ENCODE measurements at regions not wholly inside any gene's neighbourhood (a gene's known extent, or its start where the extent isn't known, plus 50 kb on each side); places are given as distances from the start of the nearest gene placed in this dataset.

DNA sequence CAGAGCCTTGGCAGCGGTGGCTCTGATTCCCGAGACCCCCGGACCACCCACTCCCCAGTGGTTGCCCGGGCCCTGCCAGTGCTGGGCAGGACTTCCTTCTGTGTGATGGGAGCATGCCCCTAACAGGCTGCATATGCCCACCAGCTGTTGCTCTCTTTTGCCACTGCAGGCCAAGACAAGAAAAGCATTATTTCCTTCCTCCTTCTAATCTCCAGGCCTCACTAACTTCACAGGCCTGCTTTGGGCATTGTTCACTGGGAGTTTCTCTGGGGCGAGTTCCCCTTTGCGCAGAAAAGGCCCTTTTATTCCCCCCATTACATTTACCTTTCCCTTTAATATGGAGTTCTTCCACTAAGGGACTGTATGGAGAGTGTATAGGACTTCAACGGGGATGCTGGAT, 249.1 kb upstream of the SIX2 start:
- FAIRE-seq (no peak), DNase-seq (ENCODE audit: extremely low spot score, insufficient read length, low read depth) (no peak)

DNA sequence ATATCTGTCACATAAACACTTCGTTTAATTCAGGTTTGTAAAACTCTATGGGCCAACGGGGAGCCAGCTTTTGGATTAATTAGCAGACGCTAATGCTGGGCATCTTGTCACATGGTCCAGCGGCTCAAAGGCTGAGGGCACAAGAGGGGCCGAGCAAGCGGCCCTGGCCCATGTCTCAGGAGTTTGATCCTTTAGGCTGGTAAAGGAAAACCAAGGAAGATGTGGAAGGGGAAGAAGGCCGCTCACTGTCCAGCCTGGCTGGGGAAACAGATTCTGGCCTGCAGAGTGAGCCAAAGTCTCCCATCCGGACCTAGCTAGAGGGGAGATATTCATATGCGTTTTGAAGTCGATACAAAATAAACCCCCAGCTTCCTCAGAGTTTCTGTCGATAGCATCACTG, 248.6 kb upstream of the SIX2 start:
- DNase-seq (ENCODE audit: extremely low spot score, insufficient read length, low read depth) (no peak), FAIRE-seq (no peak)

DNA sequence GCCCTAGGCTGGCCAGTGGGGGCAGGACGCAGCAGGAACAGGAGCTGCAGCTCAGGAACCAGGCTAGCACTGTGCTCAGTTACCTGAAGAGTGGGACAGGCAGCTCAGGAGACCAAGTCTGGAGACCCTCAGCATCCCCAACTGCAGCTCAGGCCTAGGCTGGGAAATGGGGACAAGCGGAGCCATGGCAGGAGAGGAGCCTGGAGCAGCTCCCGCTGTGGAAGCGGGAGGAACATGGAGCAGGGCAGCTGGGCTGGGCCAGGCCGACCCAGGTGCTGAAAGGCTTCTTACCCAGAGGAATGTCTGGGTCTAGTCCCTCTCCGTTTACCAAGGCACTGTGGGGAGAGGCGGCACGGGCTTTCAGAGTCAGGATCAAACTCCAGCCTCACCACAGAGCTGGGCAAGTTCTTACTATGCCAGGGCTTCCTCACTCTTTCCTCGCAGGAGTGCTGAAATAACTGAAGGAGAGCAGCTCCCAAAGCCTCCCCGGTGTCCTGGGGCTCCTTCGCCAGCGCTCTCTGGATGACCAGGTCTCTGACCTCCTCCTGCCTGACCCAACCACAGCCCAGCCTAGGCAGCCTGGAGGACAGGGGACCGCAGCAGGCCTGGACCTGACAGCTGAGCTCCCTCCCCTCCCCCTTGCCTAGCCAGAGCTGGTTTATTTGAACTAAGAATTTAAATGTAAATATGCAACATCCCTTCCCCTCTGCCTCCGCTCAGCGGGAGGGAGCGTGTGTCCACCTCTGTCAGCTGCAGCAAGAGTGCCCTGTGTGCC, 247.8 kb upstream of the SIX2 start:
- FAIRE-seq, result no peak
- DNase-seq (ENCODE audit: extremely low spot score, insufficient read length, low read depth), result no peak

DNA sequence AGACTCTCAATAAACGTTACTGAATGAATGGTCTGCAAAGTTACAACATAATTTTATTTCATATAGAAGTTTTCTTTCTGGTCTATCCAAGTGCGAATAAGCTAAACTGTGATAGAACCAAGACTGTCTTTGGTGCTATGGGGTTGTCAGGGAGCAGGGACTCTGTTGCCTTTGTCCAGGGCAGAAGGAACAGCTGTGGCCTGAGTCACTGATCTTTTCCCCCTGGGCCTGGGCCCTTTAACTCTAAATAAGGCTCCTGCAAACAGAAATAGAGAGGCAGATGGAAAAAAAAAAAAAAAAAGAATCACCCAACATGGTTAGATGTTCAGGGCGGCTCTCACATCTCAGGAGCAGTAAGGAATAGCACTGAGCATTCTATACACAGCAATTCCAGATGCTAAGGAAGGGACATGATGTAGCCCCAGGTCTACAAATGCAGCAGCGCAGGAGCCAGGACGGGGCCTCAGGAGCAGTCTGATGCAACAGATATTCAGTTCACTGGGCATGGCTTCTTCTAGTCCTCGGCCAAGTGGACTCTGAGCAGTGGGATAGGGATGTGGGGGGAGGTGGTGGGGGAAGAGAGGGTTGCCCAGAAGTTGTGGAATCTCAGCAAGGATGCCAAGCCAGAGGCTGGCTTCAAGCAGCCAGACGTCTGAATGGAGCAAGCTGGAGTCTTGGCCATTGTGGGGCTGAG, 247.1 kb upstream of the SIX2 start:
- no peak for DNase-seq (ENCODE audit: extremely low spot score, insufficient read length, low read depth)
- FAIRE-seq, result no peak

DNA sequence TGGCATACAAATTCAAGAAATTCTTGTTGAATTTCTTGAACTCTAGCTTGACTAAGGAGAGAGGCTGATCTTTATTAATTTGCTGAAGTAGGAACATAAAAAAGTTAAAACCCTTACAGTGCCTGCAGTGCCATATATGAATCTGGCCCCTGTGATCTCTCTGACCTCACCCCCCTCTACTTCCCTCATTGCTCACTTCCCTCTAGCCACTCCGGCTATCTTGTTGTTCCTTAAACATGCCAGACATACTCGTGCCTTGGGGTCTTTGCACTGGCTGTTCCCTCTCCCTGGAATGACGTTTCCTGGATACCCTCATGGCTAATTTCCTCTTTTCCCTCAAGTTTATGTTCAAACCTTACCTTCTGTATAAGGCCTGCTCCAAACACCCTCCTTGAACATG, 246.3 kb upstream of the SIX2 start:
- no peak for FAIRE-seq
- no peak for DNase-seq (ENCODE audit: extremely low spot score, insufficient read length, low read depth)

DNA sequence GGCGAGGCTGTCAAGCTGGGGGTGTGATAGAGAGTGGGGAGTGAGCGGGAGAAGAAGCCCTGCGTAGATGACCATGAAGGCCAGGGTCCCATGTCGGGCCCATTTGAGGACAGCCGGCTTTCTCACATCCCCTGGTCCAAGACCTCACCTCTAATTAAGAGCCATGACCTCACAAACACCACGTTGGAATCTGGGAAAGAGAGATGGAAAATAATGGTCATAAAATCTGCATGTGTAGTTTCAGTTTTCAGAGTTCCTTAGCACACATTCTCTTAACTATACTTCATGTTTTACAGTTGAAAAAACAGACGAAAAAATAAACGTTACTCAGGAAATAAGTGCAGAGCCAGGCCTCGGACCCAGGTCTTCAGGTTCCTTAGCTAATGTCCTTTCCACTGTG, 244.8 kb upstream of the SIX2 start:
- DNase-seq (ENCODE audit: extremely low spot score, insufficient read length, low read depth), result no peak
- FAIRE-seq, result no peak

DNA sequence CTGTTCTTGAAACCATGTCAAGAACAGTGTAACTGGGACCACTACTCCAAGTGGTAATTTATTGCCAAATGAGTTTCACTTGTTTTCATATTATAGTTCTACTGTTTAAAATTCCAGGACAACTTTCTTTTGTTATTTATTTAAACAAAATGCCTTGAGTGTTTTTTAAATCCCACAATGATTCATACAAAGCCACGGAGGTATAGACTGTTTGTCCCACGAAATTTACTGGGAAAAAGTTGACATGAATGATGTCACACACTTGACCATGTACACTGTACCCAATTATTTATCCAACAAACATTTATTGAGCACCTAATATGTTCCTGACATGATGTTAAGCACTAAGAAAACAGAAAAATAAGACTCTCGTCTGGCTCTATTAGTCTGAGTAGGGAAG, 243.9 kb upstream of the SIX2 start:
- DNase-seq (ENCODE audit: extremely low spot score, insufficient read length, low read depth) (no peak), FAIRE-seq (no peak)

DNA sequence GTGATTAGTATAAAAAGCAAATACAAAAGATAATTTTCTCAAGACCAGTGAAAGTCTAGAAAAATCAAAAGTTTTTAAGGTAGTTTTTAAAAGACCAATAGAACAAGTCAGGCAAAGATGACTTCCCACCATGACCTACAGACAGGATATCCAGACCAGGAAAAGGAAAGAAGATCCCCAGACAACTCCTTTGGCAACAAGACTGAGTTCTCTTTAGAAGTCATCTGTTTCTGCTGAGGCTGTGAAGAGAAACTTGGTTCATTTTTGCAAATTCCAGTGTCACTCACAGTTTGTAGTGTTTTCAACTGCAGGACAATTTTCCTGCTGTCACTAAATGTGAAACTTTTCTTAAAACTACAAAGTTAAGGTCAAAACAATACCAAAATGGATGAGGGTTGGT, 240.9 kb upstream of the SIX2 start:
- no peak for DNase-seq (ENCODE audit: extremely low spot score, insufficient read length, low read depth)

DNA sequence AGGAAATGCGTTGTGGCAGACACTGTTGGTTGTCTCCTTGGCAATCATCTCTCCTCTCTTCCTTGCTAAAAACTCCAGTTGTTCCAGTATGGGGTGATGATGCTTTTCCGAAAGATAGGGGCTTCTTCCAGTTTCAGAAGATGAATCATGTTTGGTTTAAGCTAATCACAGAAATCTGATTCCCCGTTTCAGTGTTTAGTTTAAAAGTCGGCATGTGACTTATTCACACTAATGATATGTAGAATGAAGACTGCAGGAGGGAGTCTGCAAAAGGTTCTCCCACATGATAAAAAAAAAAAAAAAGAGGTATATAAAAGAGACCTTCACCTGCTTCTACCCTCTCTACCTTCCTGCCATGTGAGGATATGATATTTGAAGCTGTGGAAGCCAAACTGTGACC, 239.0 kb upstream of the SIX2 start:
- FAIRE-seq (no peak), DNase-seq (ENCODE audit: extremely low spot score, insufficient read length, low read depth) (no peak)

More for the DNA sequence above, 240.9 kb upstream of the SIX2 start:
- FAIRE-seq, result no peak

DNA sequence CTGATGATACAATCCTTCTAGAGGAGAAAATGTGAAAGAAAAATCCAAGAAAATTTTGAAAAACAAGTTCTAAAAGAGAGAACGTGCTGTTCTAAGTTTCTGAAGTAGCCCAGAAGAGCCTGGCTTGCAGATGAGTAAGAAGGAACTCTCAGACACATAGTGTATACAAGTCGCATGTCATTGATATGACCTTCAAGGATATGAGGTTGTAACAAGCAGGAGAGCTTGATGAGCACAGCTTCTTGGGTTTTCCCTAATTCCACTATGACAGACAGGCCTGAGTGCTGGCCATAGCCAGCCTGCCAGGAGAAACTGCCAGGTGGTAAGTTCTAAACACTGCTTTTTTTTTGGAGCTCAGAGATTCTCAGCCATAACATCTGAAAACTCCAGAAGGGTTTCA, 235.7 kb upstream of the SIX2 start:
- no peak for FAIRE-seq
- DNase-seq (ENCODE audit: extremely low spot score, insufficient read length, low read depth), result no peak

DNA sequence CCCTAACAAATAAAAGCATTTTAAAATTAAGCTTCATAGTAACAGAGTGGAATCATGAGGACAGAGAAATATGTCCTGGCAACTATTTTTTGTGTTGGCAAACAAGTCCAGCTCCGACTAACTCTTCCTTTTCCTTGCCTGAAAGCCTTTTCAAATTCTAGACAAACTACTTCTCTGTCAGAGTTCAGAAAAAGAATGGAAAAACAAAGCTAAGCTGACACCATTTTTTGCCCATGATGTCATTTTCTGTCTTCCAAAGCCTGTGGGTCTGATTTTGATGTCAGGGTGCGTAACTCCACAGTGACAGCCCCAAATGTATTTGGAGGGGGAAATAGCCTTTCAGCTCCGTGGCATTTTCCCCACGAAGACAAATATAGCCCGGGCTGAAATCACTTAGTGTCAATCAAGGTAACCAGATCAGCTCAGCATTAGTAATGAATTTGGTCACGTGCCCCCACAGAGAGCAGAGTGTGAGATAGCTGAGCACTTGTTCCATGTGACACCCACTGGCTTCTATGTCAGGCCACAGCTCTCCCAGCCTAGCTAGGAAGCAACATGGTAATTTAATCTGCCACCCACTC, 233.0 kb upstream of the SIX2 start:
- DNase-seq (ENCODE audit: extremely low spot score, insufficient read length, low read depth) (no peak), FAIRE-seq (no peak)

DNA sequence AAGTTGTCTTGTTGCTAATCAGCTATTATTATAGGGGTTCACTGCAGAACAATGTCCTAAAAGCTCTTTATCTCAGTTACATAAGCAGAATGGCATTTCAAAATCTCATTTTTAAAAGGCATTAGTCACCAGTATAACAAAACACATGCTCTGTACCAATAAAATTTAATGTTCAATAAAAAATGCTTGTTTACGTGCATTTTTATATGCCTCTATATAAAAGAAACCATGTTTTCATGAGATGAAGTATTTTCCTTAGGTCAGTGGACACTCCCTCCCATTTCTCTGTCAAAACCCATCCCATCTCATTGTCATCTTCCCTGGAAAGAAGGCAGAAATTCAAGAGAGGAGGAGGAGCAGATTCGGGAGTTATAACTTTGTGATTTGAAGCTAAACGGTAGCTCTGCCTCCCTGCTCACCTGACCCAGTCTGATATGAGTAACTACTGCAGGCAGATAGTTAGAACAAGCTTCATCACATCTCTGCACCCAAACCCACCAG, 231.9 kb upstream of the SIX2 start:
- no peak for FAIRE-seq
- DNase-seq (ENCODE audit: extremely low spot score, insufficient read length, low read depth), result no peak

DNA sequence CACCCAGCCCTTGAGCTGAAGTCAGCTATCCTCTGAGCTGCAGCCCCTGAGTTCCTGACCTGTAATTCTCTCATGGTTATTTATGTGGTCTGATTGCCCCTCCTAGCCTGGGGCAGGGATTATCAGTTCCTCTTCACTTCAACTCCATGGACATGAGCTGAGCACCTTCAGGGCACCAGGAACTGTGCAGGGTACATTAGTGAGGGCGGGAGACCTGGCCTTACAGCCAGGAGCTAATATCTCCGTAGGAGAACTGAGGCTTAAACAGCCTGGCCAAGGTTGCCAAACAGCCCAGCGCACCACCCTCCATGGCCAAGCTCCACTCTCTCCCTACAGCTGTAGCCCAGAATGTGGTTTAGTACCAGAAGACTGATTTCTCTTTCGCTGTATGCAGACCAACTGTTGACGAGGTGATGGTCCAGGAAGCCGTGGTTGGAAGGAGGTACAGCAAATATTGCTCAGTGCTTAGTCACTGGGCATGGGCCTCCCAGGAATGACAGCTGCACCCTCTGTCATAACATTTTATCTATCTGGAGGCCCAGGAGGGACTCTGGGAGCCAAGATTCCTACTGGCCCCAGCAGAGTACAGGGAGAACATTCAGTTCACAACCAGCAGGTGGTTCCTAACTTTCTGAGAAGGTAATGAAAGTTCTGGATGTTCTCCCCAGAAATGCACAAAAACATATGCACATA, 228.7 kb upstream of the SIX2 start:
- DNase-seq (ENCODE audit: extremely low spot score, insufficient read length, low read depth) (no peak), FAIRE-seq (no peak)

DNA sequence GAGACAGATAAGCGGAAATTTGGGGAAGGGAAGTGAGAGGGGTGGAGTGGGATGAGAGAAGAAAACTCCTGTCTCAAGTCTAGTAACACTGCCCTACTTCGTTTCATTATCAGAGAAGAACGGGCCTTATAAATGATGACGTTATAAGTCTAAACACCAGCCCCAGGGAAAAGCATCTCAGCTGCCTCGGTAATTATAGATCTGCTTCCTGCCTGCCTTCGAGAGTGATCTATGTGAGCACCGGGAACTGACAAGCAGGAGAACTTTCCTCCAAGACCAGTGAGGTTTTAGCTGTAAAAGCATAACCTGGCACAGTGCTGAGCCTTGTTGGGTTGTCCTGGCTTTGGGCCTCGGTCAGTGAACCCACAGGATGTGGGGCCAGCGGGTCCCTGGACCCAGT, 227.9 kb upstream of the SIX2 start:
- DNase-seq (ENCODE audit: extremely low spot score, insufficient read length, low read depth) (no peak), FAIRE-seq (no peak)

DNA sequence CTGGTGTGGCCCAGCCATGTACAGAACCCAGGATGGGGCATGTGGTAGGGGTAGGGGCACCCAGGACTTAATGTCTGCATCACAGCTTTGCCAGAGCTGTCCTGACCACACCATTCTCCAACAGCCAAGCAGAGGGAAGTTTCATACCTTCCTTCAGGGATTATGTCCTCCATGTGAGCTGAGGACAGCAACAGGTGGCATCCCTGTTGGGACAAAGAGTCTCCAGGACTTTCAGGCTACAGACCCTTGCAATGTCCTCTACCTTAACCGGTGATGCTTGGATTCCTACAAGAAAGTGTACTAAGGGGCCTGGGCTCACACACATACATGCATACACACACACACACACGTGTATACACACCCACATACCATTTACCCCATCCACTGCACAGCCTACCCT, 227.0 kb upstream of the SIX2 start:
- DNase-seq (ENCODE audit: extremely low spot score, insufficient read length, low read depth) (no peak), FAIRE-seq (no peak)

DNA sequence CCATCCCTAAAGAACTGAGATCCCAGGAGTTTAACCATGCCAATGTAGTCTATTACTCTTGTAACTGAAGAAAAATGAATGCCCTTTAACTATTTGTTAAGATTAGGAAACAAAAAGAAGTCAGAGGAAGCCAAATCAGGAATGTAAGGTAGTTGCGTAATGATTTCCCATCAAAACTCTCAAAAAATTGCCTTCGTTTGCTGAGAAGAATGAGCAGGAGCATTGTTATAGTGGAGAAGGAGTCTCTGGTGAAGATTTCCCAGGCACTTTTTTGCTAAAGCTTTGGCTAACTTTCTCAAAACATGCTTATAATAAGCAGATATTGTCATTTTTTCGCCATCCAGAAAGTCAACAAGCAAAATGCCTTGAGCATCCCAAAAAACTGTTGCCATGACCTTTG, 224.0 kb upstream of the SIX2 start:
- no peak for DNase-seq (ENCODE audit: extremely low spot score, insufficient read length, low read depth)

DNA sequence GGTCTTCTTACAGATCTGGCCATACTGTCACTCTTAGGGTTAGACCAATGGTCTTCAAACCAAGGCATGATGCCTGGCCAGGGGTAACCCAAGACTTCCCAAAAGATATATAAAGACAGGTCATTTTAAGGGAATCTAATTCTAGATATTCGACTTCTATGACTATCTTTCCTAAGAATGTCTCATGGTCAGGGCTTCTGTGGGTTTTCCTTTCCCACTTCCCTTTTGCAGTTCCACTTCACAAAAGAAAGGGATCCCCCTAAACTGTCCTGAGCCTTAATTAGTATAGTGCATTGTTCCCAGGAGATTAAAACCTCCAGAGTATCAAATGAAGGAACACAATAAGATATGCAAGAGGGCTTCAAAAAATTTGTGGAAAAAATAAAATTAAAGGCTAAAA, 223.6 kb upstream of the SIX2 start:
- no peak for DNase-seq (ENCODE audit: extremely low spot score, insufficient read length, low read depth)

More for the DNA sequence above, 224.0 kb upstream of the SIX2 start:
- no peak for FAIRE-seq

DNA sequence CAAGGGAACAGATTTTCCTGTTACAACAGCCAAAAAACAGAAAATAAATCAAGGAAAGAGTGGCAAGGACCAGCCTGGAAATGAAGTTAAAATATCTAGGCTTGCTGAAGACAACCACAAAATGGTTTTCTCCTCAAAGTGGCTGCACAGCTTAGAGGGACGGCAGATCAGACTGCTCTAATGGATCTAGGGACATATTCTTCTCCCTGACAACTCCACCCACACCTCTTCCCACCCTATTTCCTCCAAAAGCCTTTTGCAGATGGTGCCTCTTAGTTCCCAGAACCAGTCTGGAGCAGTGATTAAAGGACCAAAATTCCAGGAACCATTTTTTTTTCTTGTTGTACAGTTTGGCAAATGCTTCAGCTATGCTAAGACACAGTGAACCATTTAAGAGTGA, 220.2 kb upstream of the SIX2 start:
- FAIRE-seq, result no peak
- DNase-seq (ENCODE audit: extremely low spot score, insufficient read length, low read depth), result no peak

More for the DNA sequence above, 223.6 kb upstream of the SIX2 start:
- FAIRE-seq, result no peak

DNA sequence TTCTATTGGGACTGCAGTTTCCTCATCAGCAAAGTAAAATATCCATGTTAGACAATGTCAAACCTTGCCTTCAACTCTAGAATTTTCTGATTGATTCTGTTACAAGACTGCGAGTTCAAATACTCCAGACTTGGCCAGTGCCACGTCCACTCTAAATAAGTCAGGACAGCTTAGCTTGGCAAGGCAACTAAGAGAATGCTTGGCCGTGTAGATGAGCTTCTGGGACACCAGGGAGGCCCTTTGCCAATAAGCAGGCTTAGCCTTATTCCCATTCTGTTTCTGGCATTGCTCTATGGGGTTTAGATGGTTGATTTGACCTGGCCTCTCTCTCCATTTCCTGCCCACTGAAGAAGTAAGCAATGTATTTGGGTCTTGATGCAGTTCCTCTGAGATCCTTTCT, 218.1 kb upstream of the SIX2 start:
- FAIRE-seq (no peak), DNase-seq (ENCODE audit: extremely low spot score, insufficient read length, low read depth) (no peak)

DNA sequence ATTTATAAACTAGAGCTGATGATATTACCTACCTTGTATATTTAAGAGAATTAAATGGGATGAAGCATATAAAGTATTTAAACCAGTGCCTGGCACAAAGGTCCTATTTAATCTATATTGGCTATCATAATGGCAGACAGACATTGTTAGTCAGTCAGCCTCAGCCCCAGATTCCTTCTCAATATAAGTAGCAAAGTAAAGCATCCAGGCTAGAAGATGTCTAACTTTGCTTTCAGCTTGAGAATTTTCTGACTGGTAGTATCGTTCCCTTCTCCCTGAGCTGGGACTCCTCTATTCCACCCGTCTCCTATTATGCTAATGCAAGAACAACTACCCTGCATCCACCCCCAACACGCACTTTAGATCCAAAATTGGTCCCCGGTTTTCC, 215.7 kb upstream of the SIX2 start:
- DNase-seq (ENCODE audit: extremely low spot score, insufficient read length, low read depth), result no peak
- no peak for FAIRE-seq

Measured in GM18507 (cell line).